ENCODE measurements at regions not wholly inside any gene's neighbourhood (a gene's known extent, or its start where the extent isn't known, plus 50 kb on each side); places are given as distances from the start of the nearest gene placed in this dataset.

- WGBS, 2 donors: 36 to 69% methylated on average over 1 of the region's 1 CpG
- Histone ChIP-seq H3K4me1 (no peaks in the 10 kb centered on the region), H3K36me3 (no peaks in the 10 kb centered on the region), H3K9me3 (no peaks in the 10 kb centered on the region), H3K27ac (no peak overlapping the region), H3K4me3 (no peak overlapping the region), H3K27me3 (no peaks in the 10 kb centered on the region)
- no peak for DNase-seq (ENCODE audit: low spot score in 2 of 2)
- TF ChIP-seq CTCF (IDR thresholded peaks at IDR 0.05) (no peak), EP300 (IDR thresholded peaks at IDR 0.05) (no peak), POLR2A (IDR thresholded peaks at IDR 0.05) (no peak)
Observed at GRCh38 chr3:89606151-89606550, 498.7 kb downstream of the EPHA3 start.

GRCh38 chr3:89612027-89612426 is 504.6 kb downstream of the EPHA3 start:
- DNase-seq (ENCODE audit: low spot score in 2 of 2): no peak
- Histone ChIP-seq H3K27ac (no peak overlapping the region), H3K4me1 (no peaks in the 10 kb centered on the region), H3K4me3 (no peak overlapping the region), H3K27me3 (no peaks in the 10 kb centered on the region), H3K9me3 (no peaks in the 10 kb centered on the region), H3K36me3 (no peaks in the 10 kb centered on the region)
- TF ChIP-seq EP300 (IDR thresholded peaks at IDR 0.05): no peak
- no peak for TF ChIP-seq CTCF (IDR thresholded peaks at IDR 0.05)
- TF ChIP-seq POLR2A (IDR thresholded peaks at IDR 0.05): no peak
- WGBS, 2 donors: 96 to 100% methylated on average over 1 of the region's 1 CpG

GRCh38 chr3:89613241-89613640 is 505.8 kb downstream of the EPHA3 start:
- WGBS, 2 donors: 55 to 62% methylated on average over 1 of the region's 1 CpG
- no peak for DNase-seq (ENCODE audit: low spot score in 2 of 2)
- TF ChIP-seq EP300 (IDR thresholded peaks at IDR 0.05): no peak
- no peak for TF ChIP-seq CTCF (IDR thresholded peaks at IDR 0.05)
- no peak for TF ChIP-seq POLR2A (IDR thresholded peaks at IDR 0.05)

GRCh38 chr3:89617706-89618105 is 510.3 kb downstream of the EPHA3 start:
- H3K9me3 ChIP-seq: no peaks in the 10 kb centered on the region
- no peak overlapping the region for H3K27ac ChIP-seq
- no peaks in the 10 kb centered on the region for H3K36me3 ChIP-seq
- no peaks in the 10 kb centered on the region for H3K27me3 ChIP-seq
- no peak overlapping the region for H3K4me3 ChIP-seq
- no peak for DNase-seq (ENCODE audit: low spot score in 2 of 2)
- H3K4me1 ChIP-seq: no peaks in the 10 kb centered on the region
- 44 to 52% methylated on average over 1 of the region's 1 CpG for WGBS, 2 donors
- TF ChIP-seq POLR2A (IDR thresholded peaks at IDR 0.05) (no peak), EP300 (IDR thresholded peaks at IDR 0.05) (no peak), CTCF (IDR thresholded peaks at IDR 0.05) (no peak)

More at GRCh38 chr3:89613241-89613640, 505.8 kb downstream of the EPHA3 start:
- no peaks in the 10 kb centered on the region for H3K4me1 ChIP-seq
- no peaks in the 10 kb centered on the region for H3K27me3 ChIP-seq
- H3K4me3 ChIP-seq: no peak overlapping the region
- H3K9me3 ChIP-seq: no peaks in the 10 kb centered on the region
- no peaks in the 10 kb centered on the region for H3K36me3 ChIP-seq
- H3K27ac ChIP-seq: no peak overlapping the region

- TF ChIP-seq EP300 (IDR thresholded peaks at IDR 0.05): no peak
- TF ChIP-seq POLR2A (IDR thresholded peaks at IDR 0.05): no peak
- TF ChIP-seq CTCF (IDR thresholded peaks at IDR 0.05): no peak
- H3K27ac ChIP-seq: no peak overlapping the region
- no peaks in the 10 kb centered on the region for H3K4me1 ChIP-seq
- no peak for DNase-seq (ENCODE audit: low spot score in 2 of 2)
- WGBS, 2 donors: 94 to 98% methylated on average over 1 of the region's 1 CpG
- no peaks in the 10 kb centered on the region for H3K36me3 ChIP-seq
- no peaks in the 10 kb centered on the region for H3K27me3 ChIP-seq
- H3K4me3 ChIP-seq: no peak overlapping the region
- H3K9me3 ChIP-seq: no peaks in the 10 kb centered on the region
Observed at GRCh38 chr3:89619263-89619662, 511.8 kb downstream of the EPHA3 start.
